ENCODE measurements at regions not wholly inside any gene's neighbourhood (a gene's known extent, or its start where the extent isn't known, plus 50 kb on each side); places are given as distances from the start of the nearest gene placed in this dataset.

DNA sequence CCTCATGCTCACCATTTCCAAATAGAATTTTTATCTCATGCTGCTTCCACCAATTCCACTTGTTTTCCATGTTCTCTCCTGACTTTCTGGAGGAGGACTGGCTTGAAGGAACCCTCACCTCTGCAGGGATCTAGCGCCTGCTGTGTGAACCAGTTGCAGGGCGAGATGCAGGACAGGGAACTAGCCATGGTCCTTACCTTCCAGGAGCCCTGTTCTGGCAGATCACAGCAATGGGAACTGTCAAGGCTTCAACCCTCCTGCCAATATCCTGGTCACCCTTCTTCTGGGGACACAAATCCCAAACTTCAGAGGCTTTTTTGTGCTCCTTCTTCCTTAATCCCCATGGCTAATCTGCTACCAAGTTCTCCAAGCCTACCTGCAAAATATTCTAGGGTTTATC is 60.4 kb upstream of the MMP2 start:
- no peak for TF ChIP-seq CTCF (IDR thresholded peaks at IDR 0.05; ENCODE audit: borderline replicate concordance, extremely low read depth, insufficient read depth)
- peak in 3 of 5 donors; percentile 30 to 60 (median 37) for DNase-seq
- no peaks in the 10 kb centered on the region for H3K36me3 ChIP-seq (ENCODE audit: control insufficient read depth in 2 of 3, insufficient read depth in 3 of 3, low read length in 3 of 3)
- no peak for FAIRE-seq
- no peaks in the 10 kb centered on the region for H3K9me3 ChIP-seq (ENCODE audit: control insufficient read depth in 2 of 3, insufficient read depth in 1 of 3, low read length in 3 of 3)
- no peaks in the 10 kb centered on the region for H3K27me3 ChIP-seq (ENCODE audit: control insufficient read depth, insufficient read depth, low read length)
- no peak overlapping the region for H3K9ac ChIP-seq (ENCODE audit: low read length in 3 of 3)
- intact Hi-C loops (cut with DNase I) = no loop called here
- no peak overlapping the region for H3K27ac ChIP-seq (ENCODE audit: low read depth in 2 of 2, low read length in 2 of 2)
- no peak overlapping the region for H3K4me3 ChIP-seq (ENCODE audit: low read length in 3 of 3)
- H3K4me1 ChIP-seq (ENCODE audit: control insufficient read depth in 2 of 3, insufficient read depth in 2 of 3, low read depth in 1 of 3, low read length in 3 of 3) = no peaks in the 10 kb centered on the region

- DNase-seq (no peak), FAIRE-seq (no peak)
- Histone ChIP-seq H3K27ac (ENCODE audit: low read depth in 2 of 2, low read length in 2 of 2) (no peak overlapping the region), H3K9ac (ENCODE audit: low read length in 3 of 3) (no peak overlapping the region), H3K4me3 (ENCODE audit: low read length in 3 of 3) (no peak overlapping the region), H3K9me3 (ENCODE audit: control insufficient read depth in 2 of 3, insufficient read depth in 1 of 3, low read length in 3 of 3) (no peaks in the 10 kb centered on the region), H3K4me1 (ENCODE audit: control insufficient read depth in 2 of 3, insufficient read depth in 2 of 3, low read depth in 1 of 3, low read length in 3 of 3) (no peaks in the 10 kb centered on the region), H3K36me3 (ENCODE audit: control insufficient read depth in 2 of 3, insufficient read depth in 3 of 3, low read length in 3 of 3) (no peaks in the 10 kb centered on the region), H3K27me3 (ENCODE audit: control insufficient read depth, insufficient read depth, low read length) (no peaks in the 10 kb centered on the region)
- no peak for TF ChIP-seq CTCF (IDR thresholded peaks at IDR 0.05; ENCODE audit: borderline replicate concordance, extremely low read depth, insufficient read depth)
- intact Hi-C loops (cut with DNase I) = no loop called here
These were observed 57.8 kb upstream of the MMP2 start for GRCh38 chr16:55421226-55421625.

GRCh38 chr16:55426865-55427484 is 52.0 kb upstream of the MMP2 start:
- Histone ChIP-seq H3K27me3 (ENCODE audit: control insufficient read depth, insufficient read depth, low read length) (no peaks in the 10 kb centered on the region), H3K4me3 (ENCODE audit: low read length in 3 of 3) (no peak overlapping the region), H3K9ac (ENCODE audit: low read length in 3 of 3) (no peak overlapping the region), H3K9me3 (ENCODE audit: control insufficient read depth in 2 of 3, insufficient read depth in 1 of 3, low read length in 3 of 3) (no peaks in the 10 kb centered on the region), H3K27ac (ENCODE audit: low read depth in 2 of 2, low read length in 2 of 2) (no peak overlapping the region), H3K4me1 (ENCODE audit: control insufficient read depth in 2 of 3, insufficient read depth in 2 of 3, low read depth in 1 of 3, low read length in 3 of 3) (no peaks in the 10 kb centered on the region), H3K36me3 (ENCODE audit: control insufficient read depth in 2 of 3, insufficient read depth in 3 of 3, low read length in 3 of 3) (no peaks in the 10 kb centered on the region)
- DNase-seq (no peak), FAIRE-seq (no peak)
- no peak for TF ChIP-seq CTCF (IDR thresholded peaks at IDR 0.05; ENCODE audit: borderline replicate concordance, extremely low read depth, insufficient read depth)
- intact Hi-C loops (cut with DNase I) = no loop called here

Measured in kidney (tissue), 13 donors.